ENCODE measurements at regions not wholly inside any gene's neighbourhood (a gene's known extent, or its start where the extent isn't known, plus 50 kb on each side); places are given as distances from the start of the nearest gene placed in this dataset.

DNA sequence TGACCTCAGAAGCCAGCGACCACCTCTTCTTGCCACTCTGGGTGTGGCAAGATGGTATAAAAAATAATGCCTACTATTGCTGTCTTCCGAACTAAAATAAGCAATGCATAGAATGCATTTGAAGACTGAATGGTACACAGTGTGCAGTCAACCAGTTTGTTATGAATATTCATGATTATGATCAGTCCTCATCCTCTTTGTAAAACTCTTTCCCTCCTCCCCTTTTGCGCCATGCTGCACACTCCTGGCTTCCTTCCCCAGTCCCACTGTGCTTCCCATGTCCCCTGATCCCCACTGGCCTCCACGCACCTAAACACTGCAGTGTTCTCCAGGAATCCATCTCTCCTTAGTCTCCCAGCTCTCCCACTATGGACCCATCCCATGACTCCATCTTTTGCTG is 348.0 kb downstream of the SOX9 start:
- no peak for TF ChIP-seq REST (IDR thresholded peaks at IDR 0.05; ENCODE audit: insufficient read depth in 1 of 2, low read depth in 2 of 2, low read length in 2 of 2)
- TF ChIP-seq POLR2AphosphoS5 (IDR thresholded peaks at IDR 0.05; ENCODE audit: low read depth, low read length), result no peak
- no peak for TF ChIP-seq FOXP2 (optimal IDR thresholded peaks at IDR 0.05; ENCODE audit: borderline replicate concordance, extremely low read depth, extremely low read length, insufficient read depth)
- TF ChIP-seq TAF1 (IDR thresholded peaks at IDR 0.05; ENCODE audit: borderline replicate concordance, insufficient read depth, low read length), result no peak
- TF ChIP-seq SIN3A (IDR thresholded peaks at IDR 0.05; ENCODE audit: borderline replicate concordance, insufficient read depth, low read length), result no peak

All from PFSK-1 (cell line).